ENCODE measurements at regions not wholly inside any gene's neighbourhood (a gene's known extent, or its start where the extent isn't known, plus 50 kb on each side); places are given as distances from the start of the nearest gene placed in this dataset.

GRCh38 chr6:90461383-90461782 lies 125.5 kb downstream of the MAP3K7 start:
- H3K9me3 Mint-ChIP-seq: no peaks in the 10 kb centered on the region
- peaks cover 0 to 5% (median 4%) of the 10 kb centered on the region in 3 donors for H3K27me3 Mint-ChIP-seq (ENCODE audit: low read depth in 3 of 3)
- intact Hi-C loops (cut with micrococcal nuclease): no loop called here
- 94% methylated on average over 2 of the region's 3 CpGs for WGBS (ENCODE audit: insufficient coverage)
- Histone ChIP-seq H3K27ac (ENCODE audit: low read depth in 1 of 2, low read length in 2 of 2) (no peak overlapping the region), H3K4me3 (replicated peaks in 1 of 3; ENCODE audit: low read depth in 2 of 3, low read length in 3 of 3) (no peak overlapping the region), H3K9ac (ENCODE audit: insufficient read depth, low read length, poor library complexity, severe bottlenecking) (no peak overlapping the region), H2AFZ (ENCODE audit: insufficient read depth, low read depth, low read length, poor library complexity, severe bottlenecking) (no peak overlapping the region), H3K4me2 (replicated peaks; ENCODE audit: extremely low read depth, low read length, poor library complexity, severe bottlenecking) (no peak overlapping the region), H3K36me3 (replicated peaks in 1 of 2; ENCODE audit: control insufficient read depth in 1 of 2, insufficient read depth in 2 of 2, low read length in 2 of 2) (no peaks in the 10 kb centered on the region), H3K27me3 (ENCODE audit: control insufficient read depth in 2 of 2, insufficient read depth in 2 of 2, low read length in 2 of 2) (no peaks in the 10 kb centered on the region), H3K79me2 (ENCODE audit: insufficient read depth, low read length) (no peaks in the 10 kb centered on the region), H3K9me3 (replicated peaks in 1 of 2; ENCODE audit: control insufficient read depth in 1 of 2, insufficient read depth in 1 of 2, low read length in 2 of 2) (no peaks in the 10 kb centered on the region), H4K20me1 (ENCODE audit: insufficient read depth, low read length) (no peaks in the 10 kb centered on the region), H3K4me1 (ENCODE audit: control insufficient read depth in 1 of 2, insufficient read depth in 2 of 2, low read length in 2 of 2) (no peaks in the 10 kb centered on the region)
- no peak for TF ChIP-seq CTCF (IDR thresholded peaks at IDR 0.05)
- no peaks in the 10 kb centered on the region for H3K36me3 Mint-ChIP-seq
- DNase-seq: no peak
- no peak overlapping the region for H3K27ac Mint-ChIP-seq
- no peak overlapping the region for H3K4me3 Mint-ChIP-seq
- no peaks in the 10 kb centered on the region for H3K4me1 Mint-ChIP-seq

- Mint-ChIP-seq H3K9me3 (no peaks in the 10 kb centered on the region), H3K27me3 (ENCODE audit: low read depth in 3 of 3) (peaks cover 0 to 5% (median 4%) of the 10 kb centered on the region in 3 donors), H3K36me3 (no peaks in the 10 kb centered on the region), H3K4me1 (no peaks in the 10 kb centered on the region), H3K4me3 (no peak overlapping the region), H3K27ac (no peak overlapping the region)
- Histone ChIP-seq H3K27ac (ENCODE audit: low read depth in 1 of 2, low read length in 2 of 2) (no peak overlapping the region), H2AFZ (ENCODE audit: insufficient read depth, low read depth, low read length, poor library complexity, severe bottlenecking) (no peak overlapping the region), H3K9me3 (replicated peaks in 1 of 2; ENCODE audit: control insufficient read depth in 1 of 2, insufficient read depth in 1 of 2, low read length in 2 of 2) (no peaks in the 10 kb centered on the region), H3K9ac (ENCODE audit: insufficient read depth, low read length, poor library complexity, severe bottlenecking) (no peak overlapping the region), H3K36me3 (replicated peaks in 1 of 2; ENCODE audit: control insufficient read depth in 1 of 2, insufficient read depth in 2 of 2, low read length in 2 of 2) (no peaks in the 10 kb centered on the region), H3K4me1 (ENCODE audit: control insufficient read depth in 1 of 2, insufficient read depth in 2 of 2, low read length in 2 of 2) (no peaks in the 10 kb centered on the region), H3K4me3 (replicated peaks in 1 of 3; ENCODE audit: low read depth in 2 of 3, low read length in 3 of 3) (no peak overlapping the region), H3K79me2 (ENCODE audit: insufficient read depth, low read length) (no peaks in the 10 kb centered on the region), H4K20me1 (ENCODE audit: insufficient read depth, low read length) (no peaks in the 10 kb centered on the region), H3K4me2 (replicated peaks; ENCODE audit: extremely low read depth, low read length, poor library complexity, severe bottlenecking) (no peak overlapping the region), H3K27me3 (ENCODE audit: control insufficient read depth in 2 of 2, insufficient read depth in 2 of 2, low read length in 2 of 2) (no peaks in the 10 kb centered on the region)
- no peak for TF ChIP-seq CTCF (IDR thresholded peaks at IDR 0.05)
- no CpG with 5 or more reads among the region's 5 CpGs for WGBS (ENCODE audit: insufficient coverage)
- no peak for DNase-seq
- intact Hi-C loops (cut with micrococcal nuclease): no loop called here
These were observed 126.8 kb downstream of the MAP3K7 start for GRCh38 chr6:90460051-90460450.

Data from CD14-positive monocyte (primary cell).